Endothelial cell (in vitro differentiated cells): ENCODE measurements at regions not wholly inside any gene's neighbourhood (a gene's known extent, or its start where the extent isn't known, plus 50 kb on each side); places are given as distances from the start of the nearest gene placed in this dataset.

ENCODE experiments used
- DNase-seq: peaks from one replicate; pipeline ENCODE4 v3.0.0; 2021; ENCODE audit warnings: low spot score
- H3K27ac Mint-ChIP-seq: one replicate; pipeline ENCODE4 v1.8.0; 2021; ENCODE audit warnings: mixed read lengths, inconsistent platforms; ENCODE audit not compliant: unreplicated experiment
- H3K27me3 Mint-ChIP-seq: one replicate; pipeline ENCODE4 v1.8.0; 2021; ENCODE audit warnings: mild to moderate bottlenecking, moderate library complexity, mixed read lengths, inconsistent platforms; ENCODE audit not compliant: unreplicated experiment
- H3K36me3 Mint-ChIP-seq: one replicate; pipeline ENCODE4 v1.8.0; 2021; ENCODE audit warnings: mild to moderate bottlenecking, low read depth, mixed read lengths, inconsistent platforms; ENCODE audit not compliant: unreplicated experiment
- H3K4me1 Mint-ChIP-seq: one replicate; pipeline ENCODE4 v1.8.0; 2021; ENCODE audit warnings: mild to moderate bottlenecking, mixed read lengths, inconsistent platforms; ENCODE audit not compliant: unreplicated experiment
- H3K4me3 Mint-ChIP-seq: one replicate; pipeline ENCODE4 v1.8.0; 2021; ENCODE audit warnings: mild to moderate bottlenecking, mixed read lengths, inconsistent platforms; ENCODE audit not compliant: unreplicated experiment
- H3K9me3 Mint-ChIP-seq: one replicate; pipeline ENCODE4 v1.8.0; 2021; ENCODE audit warnings: mixed read lengths, inconsistent platforms; ENCODE audit not compliant: unreplicated experiment
- TF ChIP-seq, protein P1 (sequence below): fragments of 200-600 bp; sonication (generic); IDR thresholded peaks from one replicate; pipeline ENCODE4 v1.5.0; 2021; ENCODE audit warnings: antibody characterized with exemption; ENCODE audit not compliant: unreplicated experiment

- TF ChIP-seq, protein P1, sequence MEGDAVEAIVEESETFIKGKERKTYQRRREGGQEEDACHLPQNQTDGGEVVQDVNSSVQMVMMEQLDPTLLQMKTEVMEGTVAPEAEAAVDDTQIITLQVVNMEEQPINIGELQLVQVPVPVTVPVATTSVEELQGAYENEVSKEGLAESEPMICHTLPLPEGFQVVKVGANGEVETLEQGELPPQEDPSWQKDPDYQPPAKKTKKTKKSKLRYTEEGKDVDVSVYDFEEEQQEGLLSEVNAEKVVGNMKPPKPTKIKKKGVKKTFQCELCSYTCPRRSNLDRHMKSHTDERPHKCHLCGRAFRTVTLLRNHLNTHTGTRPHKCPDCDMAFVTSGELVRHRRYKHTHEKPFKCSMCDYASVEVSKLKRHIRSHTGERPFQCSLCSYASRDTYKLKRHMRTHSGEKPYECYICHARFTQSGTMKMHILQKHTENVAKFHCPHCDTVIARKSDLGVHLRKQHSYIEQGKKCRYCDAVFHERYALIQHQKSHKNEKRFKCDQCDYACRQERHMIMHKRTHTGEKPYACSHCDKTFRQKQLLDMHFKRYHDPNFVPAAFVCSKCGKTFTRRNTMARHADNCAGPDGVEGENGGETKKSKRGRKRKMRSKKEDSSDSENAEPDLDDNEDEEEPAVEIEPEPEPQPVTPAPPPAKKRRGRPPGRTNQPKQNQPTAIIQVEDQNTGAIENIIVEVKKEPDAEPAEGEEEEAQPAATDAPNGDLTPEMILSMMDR = no peak
- Mint-ChIP-seq H3K27me3 (peaks cover 3% of the 10 kb centered on the region), H3K4me1 (no peaks in the 10 kb centered on the region), H3K9me3 (no peaks in the 10 kb centered on the region), H3K36me3 (no peaks in the 10 kb centered on the region), H3K4me3 (no peak overlapping the region), H3K27ac (no peak overlapping the region)
- DNase-seq = no peak
These were observed 251.8 kb upstream of the NR4A3 start for GRCh38 chr9:99569840-99570239.

GRCh38 chr9:99572567-99572966 lies 249.1 kb upstream of the NR4A3 start:
- TF ChIP-seq, protein P1 = no peak
- Mint-ChIP-seq H3K9me3 (no peaks in the 10 kb centered on the region), H3K27me3 (peaks cover 1% of the 10 kb centered on the region), H3K36me3 (no peaks in the 10 kb centered on the region), H3K4me1 (no peaks in the 10 kb centered on the region), H3K4me3 (no peak overlapping the region), H3K27ac (no peak overlapping the region)
- DNase-seq = no peak

- no peaks in the 10 kb centered on the region for H3K4me1 Mint-ChIP-seq
- TF ChIP-seq, protein P1 = no peak
- no peak for DNase-seq
- H3K36me3 Mint-ChIP-seq = no peaks in the 10 kb centered on the region
- no peaks in the 10 kb centered on the region for H3K9me3 Mint-ChIP-seq
- no peak overlapping the region for H3K27ac Mint-ChIP-seq
- no peak overlapping the region for H3K4me3 Mint-ChIP-seq
- peaks cover 1% of the 10 kb centered on the region for H3K27me3 Mint-ChIP-seq
These were observed 248.6 kb upstream of the NR4A3 start for GRCh38 chr9:99573085-99573484.

DNA sequence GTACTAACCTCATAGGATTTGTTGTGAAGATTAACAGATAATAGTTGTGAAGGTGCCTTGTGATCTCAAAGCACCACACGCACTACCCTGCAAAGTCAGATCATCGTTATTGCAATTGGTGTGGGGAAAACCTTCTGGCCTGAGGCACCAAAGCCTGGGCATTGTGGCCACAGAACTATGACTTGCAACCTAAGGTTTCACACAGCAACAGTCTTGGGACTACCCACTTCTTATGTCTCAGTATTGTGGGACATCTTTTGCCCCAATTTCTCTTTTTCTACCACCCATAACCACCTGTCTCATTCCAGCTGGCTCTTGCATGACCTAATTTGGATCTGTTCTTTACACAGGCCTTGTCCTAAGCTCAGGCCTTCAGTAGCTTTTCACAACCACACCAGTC lies 247.8 kb upstream of the NR4A3 start:
- DNase-seq = no peak
- Mint-ChIP-seq H3K9me3 (no peaks in the 10 kb centered on the region), H3K27me3 (peaks cover 1% of the 10 kb centered on the region), H3K36me3 (no peaks in the 10 kb centered on the region), H3K4me1 (no peaks in the 10 kb centered on the region), H3K27ac (no peak overlapping the region), H3K4me3 (no peak overlapping the region)
- TF ChIP-seq, protein P1 = no peak

- DNase-seq = no peak
- TF ChIP-seq, protein P1 = no peak
- no peaks in the 10 kb centered on the region for H3K9me3 Mint-ChIP-seq
- H3K4me3 Mint-ChIP-seq = no peak overlapping the region
- H3K27me3 Mint-ChIP-seq = peaks cover 1% of the 10 kb centered on the region
- H3K27ac Mint-ChIP-seq = no peak overlapping the region
- H3K4me1 Mint-ChIP-seq = no peaks in the 10 kb centered on the region
- H3K36me3 Mint-ChIP-seq = no peaks in the 10 kb centered on the region
These were observed 245.7 kb upstream of the NR4A3 start for GRCh38 chr9:99576002-99576401.
